ENCODE measurements at regions not wholly inside any gene's neighbourhood (a gene's known extent, or its start where the extent isn't known, plus 50 kb on each side); places are given as distances from the start of the nearest gene placed in this dataset.

GRCh38 chr9:78552802-78553201 lies 255.9 kb downstream of the PSAT1 start:
- TF ChIP-seq CTCF (IDR thresholded peaks at IDR 0.05; ENCODE audit: low read depth, low read length): no peak
- TF ChIP-seq EZH2phosphoT487 (IDR thresholded peaks at IDR 0.05; ENCODE audit: low read depth): no peak
